ENCODE measurements at regions not wholly inside any gene's neighbourhood (a gene's known extent, or its start where the extent isn't known, plus 50 kb on each side); places are given as distances from the start of the nearest gene placed in this dataset.

DNA sequence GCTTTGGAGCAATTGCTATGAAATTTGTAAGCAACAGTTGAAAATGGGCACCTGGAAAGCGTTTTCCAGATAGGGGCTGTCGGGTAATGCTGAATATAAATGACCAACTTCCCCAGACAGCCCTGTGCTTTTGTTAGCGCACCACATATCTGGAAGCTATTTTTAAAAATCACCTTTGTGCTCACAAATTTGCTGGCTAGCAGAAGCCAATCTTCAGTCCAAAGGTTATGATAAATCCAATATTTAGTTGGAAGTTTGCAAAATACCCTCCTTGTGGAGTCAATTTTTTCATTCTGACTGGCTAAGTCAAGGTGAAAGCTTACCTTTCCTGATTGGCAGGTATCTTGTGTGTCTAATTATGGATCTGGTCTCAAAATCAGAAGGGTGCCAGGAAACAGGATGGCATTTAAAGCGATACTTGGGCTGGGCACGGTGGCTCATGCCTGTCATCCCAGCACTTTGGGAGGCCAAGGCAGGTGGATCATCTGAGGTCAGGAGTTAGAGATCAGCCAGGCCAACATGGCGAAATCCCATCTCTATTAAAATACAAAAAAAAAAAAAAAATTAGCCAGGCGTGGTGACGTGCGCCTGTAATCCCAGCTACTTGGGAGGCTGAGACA lies 124.1 kb upstream of the AJAP1 start:
- Histone ChIP-seq H3K27ac (no peak overlapping the region), H3K4me1 (no peaks in the 10 kb centered on the region), H3K36me3 (no peaks in the 10 kb centered on the region), H3K9me3 (no peaks in the 10 kb centered on the region), H3K27me3 (ENCODE audit: low read depth) (peaks cover 23% of the 10 kb centered on the region), H3K4me3 (no peak overlapping the region)
- TF ChIP-seq, protein P1, sequence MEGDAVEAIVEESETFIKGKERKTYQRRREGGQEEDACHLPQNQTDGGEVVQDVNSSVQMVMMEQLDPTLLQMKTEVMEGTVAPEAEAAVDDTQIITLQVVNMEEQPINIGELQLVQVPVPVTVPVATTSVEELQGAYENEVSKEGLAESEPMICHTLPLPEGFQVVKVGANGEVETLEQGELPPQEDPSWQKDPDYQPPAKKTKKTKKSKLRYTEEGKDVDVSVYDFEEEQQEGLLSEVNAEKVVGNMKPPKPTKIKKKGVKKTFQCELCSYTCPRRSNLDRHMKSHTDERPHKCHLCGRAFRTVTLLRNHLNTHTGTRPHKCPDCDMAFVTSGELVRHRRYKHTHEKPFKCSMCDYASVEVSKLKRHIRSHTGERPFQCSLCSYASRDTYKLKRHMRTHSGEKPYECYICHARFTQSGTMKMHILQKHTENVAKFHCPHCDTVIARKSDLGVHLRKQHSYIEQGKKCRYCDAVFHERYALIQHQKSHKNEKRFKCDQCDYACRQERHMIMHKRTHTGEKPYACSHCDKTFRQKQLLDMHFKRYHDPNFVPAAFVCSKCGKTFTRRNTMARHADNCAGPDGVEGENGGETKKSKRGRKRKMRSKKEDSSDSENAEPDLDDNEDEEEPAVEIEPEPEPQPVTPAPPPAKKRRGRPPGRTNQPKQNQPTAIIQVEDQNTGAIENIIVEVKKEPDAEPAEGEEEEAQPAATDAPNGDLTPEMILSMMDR (IDR thresholded peaks at IDR 0.05): no peak
- DNase-seq (no peak), ATAC-seq (no peak)
- intact Hi-C loops (cut with DNase I): no loop called here

DNA sequence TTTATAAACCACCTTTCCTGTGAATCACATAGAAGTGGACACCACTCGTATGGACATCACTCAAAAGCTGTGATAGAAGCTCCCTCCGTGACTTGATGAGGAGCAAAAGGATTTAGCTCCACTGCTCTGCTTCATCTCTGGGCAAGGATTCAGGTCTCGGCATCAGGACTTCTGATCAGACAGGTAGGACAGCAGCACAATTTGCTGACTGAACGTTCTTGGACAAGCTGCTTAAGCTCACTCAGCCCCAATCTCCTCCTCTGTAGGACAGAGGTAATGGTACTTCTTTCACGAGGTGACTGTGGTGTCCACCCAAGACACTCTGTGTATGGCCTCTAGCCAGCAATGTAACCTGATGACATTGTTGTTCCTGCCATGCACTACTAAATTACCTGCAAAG lies 122.6 kb upstream of the AJAP1 start:
- intact Hi-C loops (cut with DNase I): no loop called here
- Histone ChIP-seq H3K9me3 (no peaks in the 10 kb centered on the region), H3K4me1 (no peaks in the 10 kb centered on the region), H3K27ac (no peak overlapping the region), H3K36me3 (no peaks in the 10 kb centered on the region), H3K27me3 (ENCODE audit: low read depth) (peaks cover 23% of the 10 kb centered on the region), H3K4me3 (no peak overlapping the region)
- ATAC-seq: no peak
- TF ChIP-seq, protein P1 (IDR thresholded peaks at IDR 0.05): no peak
- no peak for DNase-seq

DNA sequence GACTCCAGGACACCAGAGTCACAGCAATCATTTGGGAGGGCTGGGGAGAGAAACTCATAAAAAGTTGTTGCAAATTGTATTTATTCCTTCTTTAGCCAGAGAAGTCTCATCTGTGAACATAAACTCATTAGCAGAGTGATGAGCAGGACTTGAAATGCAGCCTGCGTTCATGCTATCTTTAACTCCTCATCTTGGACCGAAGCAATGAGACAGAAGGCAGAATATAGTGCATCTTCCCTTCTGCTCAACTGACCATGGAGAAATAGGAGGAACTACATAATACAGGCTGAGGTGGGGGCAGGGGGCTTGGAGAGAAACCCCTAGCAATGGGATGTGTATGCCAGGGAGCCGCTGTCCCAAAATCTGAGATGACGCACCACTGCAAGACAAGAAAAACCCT lies 121.8 kb upstream of the AJAP1 start:
- H3K27me3 ChIP-seq (ENCODE audit: low read depth): peaks cover 23% of the 10 kb centered on the region
- intact Hi-C loops (cut with DNase I): no loop called here
- H3K4me3 ChIP-seq: no peak overlapping the region
- no peaks in the 10 kb centered on the region for H3K4me1 ChIP-seq
- no peak overlapping the region for H3K27ac ChIP-seq
- TF ChIP-seq, protein P1 (IDR thresholded peaks at IDR 0.05): no peak
- no peaks in the 10 kb centered on the region for H3K9me3 ChIP-seq
- ATAC-seq (no peak), DNase-seq (no peak)
- H3K36me3 ChIP-seq: no peaks in the 10 kb centered on the region

DNA sequence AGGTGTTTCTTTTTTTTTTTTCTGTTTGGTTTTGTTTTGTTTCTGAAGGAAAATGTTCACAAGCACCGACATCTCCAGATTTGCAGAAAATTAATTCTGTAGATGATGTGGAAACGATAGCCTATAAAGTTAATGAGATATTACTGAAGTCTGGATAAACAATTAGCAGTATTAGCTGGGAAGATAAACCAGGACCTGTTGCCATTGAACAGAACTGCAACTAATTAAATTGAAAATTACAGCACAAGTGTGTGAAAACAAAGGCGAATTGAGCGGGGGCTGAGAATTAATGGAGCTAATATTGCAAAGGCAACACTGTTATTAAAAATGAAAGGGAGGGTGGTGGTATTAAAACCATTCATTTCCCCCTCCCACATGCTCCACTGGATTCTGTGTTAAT lies 107.5 kb upstream of the AJAP1 start:
- no peak for ATAC-seq
- intact Hi-C loops (cut with DNase I): no loop called here
- Histone ChIP-seq H3K4me3 (no peak overlapping the region), H3K9me3 (no peaks in the 10 kb centered on the region), H3K36me3 (no peaks in the 10 kb centered on the region), H3K4me1 (no peaks in the 10 kb centered on the region), H3K27ac (no peak overlapping the region), H3K27me3 (ENCODE audit: low read depth) (no peaks in the 10 kb centered on the region)
- no peak for DNase-seq
- TF ChIP-seq, protein P1 (IDR thresholded peaks at IDR 0.05): no peak

DNA sequence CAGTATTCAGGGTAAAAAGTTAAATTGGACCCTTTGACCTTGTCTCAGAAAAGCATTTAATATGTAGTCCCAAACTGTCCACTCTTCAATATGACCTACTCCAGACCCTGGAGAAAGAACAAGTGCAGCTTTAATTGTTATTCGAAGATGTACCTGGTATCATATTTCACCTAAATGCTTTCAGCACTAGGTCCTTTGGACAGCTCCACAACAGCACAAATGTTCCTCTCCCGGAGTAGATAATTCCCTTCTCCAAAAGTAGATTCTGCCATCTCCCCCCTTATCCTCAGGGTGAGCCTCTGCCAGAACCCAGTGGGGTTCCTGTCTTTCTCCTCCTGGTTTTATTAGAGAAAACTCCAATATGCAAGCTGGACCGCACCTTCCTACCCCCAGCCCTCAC lies 104.5 kb upstream of the AJAP1 start:
- H3K27ac ChIP-seq: no peak overlapping the region
- H3K27me3 ChIP-seq (ENCODE audit: low read depth): no peaks in the 10 kb centered on the region
- H3K4me3 ChIP-seq: no peak overlapping the region
- ATAC-seq: no peak
- intact Hi-C loops (cut with DNase I): no loop called here
- H3K4me1 ChIP-seq: no peaks in the 10 kb centered on the region
- H3K9me3 ChIP-seq: no peaks in the 10 kb centered on the region
- DNase-seq: no peak
- TF ChIP-seq, protein P1 (IDR thresholded peaks at IDR 0.05): no peak
- no peaks in the 10 kb centered on the region for H3K36me3 ChIP-seq

DNA sequence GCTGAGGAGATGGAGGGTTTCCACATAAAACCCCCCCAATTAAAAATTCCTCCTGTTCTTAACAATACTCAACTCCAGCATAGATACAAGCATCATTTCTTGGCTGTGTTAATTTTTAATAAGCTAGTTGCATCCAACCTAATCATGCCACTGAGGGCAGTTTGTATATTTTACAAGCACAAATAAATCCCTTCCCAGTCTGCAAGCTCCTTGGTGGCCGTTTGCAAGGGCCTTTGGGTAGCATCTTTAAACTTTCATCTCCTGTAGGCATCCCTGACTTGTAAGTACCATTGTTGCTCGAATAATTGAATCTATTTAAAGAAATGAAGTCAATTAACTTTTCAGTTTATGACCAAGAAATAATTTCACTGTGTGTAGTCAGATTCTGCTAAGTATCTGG lies 103.5 kb upstream of the AJAP1 start:
- TF ChIP-seq, protein P1 (IDR thresholded peaks at IDR 0.05): no peak
- Histone ChIP-seq H3K36me3 (no peaks in the 10 kb centered on the region), H3K9me3 (no peaks in the 10 kb centered on the region), H3K27me3 (ENCODE audit: low read depth) (no peaks in the 10 kb centered on the region), H3K4me3 (no peak overlapping the region), H3K27ac (no peak overlapping the region), H3K4me1 (no peaks in the 10 kb centered on the region)
- ATAC-seq (no peak), DNase-seq (no peak)
- intact Hi-C loops (cut with DNase I): no loop called here

Measured in lower lobe of right lung (tissue), 2 donors.